ENCODE measurements at regions not wholly inside any gene's neighbourhood (a gene's known extent, or its start where the extent isn't known, plus 50 kb on each side); places are given as distances from the start of the nearest gene placed in this dataset.
"Not testable (repeated sequence)": the region's sequence is repeated elsewhere in the genome, so short reads cannot be mapped to it uniquely, and the experiment has no call there.

- H3K27me3 ChIP-seq (ENCODE audit: control insufficient read depth, insufficient read depth, low read length); DNase-seq (ENCODE audit: low read depth); H3K36me3 ChIP-seq (ENCODE audit: control insufficient read depth, insufficient read depth, low read length); H3K4me3 ChIP-seq (ENCODE audit: low read depth, low read length): not testable (repeated sequence)
Observed at GRCh38 chr1:121081625-121082199, 102.4 kb downstream of the FAM72B start.

GRCh38 chr1:121082995-121083394 is 101.1 kb downstream of the FAM72B start:
- H3K36me3 ChIP-seq (ENCODE audit: control insufficient read depth, insufficient read depth, low read length): not testable (repeated sequence)

GRCh38 chr1:121086249-121086648 is 97.9 kb downstream of the FAM72B start:
- not testable (repeated sequence) for H3K4me3 ChIP-seq (ENCODE audit: low read depth, low read length); DNase-seq (ENCODE audit: low read depth); H3K36me3 ChIP-seq (ENCODE audit: control insufficient read depth, insufficient read depth, low read length)

More at GRCh38 chr1:121082995-121083394, 101.1 kb downstream of the FAM72B start:
- not testable (repeated sequence) for H3K27me3 ChIP-seq (ENCODE audit: control insufficient read depth, insufficient read depth, low read length); DNase-seq (ENCODE audit: low read depth); H3K4me3 ChIP-seq (ENCODE audit: low read depth, low read length)

GRCh38 chr1:121087221-121087620 is 96.9 kb downstream of the FAM72B start:
- not testable (repeated sequence) for H3K36me3 ChIP-seq (ENCODE audit: control insufficient read depth, insufficient read depth, low read length); H3K4me3 ChIP-seq (ENCODE audit: low read depth, low read length); DNase-seq (ENCODE audit: low read depth); H3K27me3 ChIP-seq (ENCODE audit: control insufficient read depth, insufficient read depth, low read length)

More at GRCh38 chr1:121086249-121086648, 97.9 kb downstream of the FAM72B start:
- not testable (repeated sequence) for H3K27me3 ChIP-seq (ENCODE audit: control insufficient read depth, insufficient read depth, low read length)

- not testable (repeated sequence) for H3K4me3 ChIP-seq (ENCODE audit: low read depth, low read length); H3K36me3 ChIP-seq (ENCODE audit: control insufficient read depth, insufficient read depth, low read length); H3K27me3 ChIP-seq (ENCODE audit: control insufficient read depth, insufficient read depth, low read length); DNase-seq (ENCODE audit: low read depth)
Observed at GRCh38 chr1:121088568-121088967, 95.6 kb downstream of the FAM72B start.

GRCh38 chr1:121092329-121092968 is 91.7 kb downstream of the FAM72B start:
- H3K27me3 ChIP-seq (ENCODE audit: control insufficient read depth, insufficient read depth, low read length); H3K4me3 ChIP-seq (ENCODE audit: low read depth, low read length); H3K36me3 ChIP-seq (ENCODE audit: control insufficient read depth, insufficient read depth, low read length); DNase-seq (ENCODE audit: low read depth): not testable (repeated sequence)

- DNase-seq (ENCODE audit: low read depth); H3K27me3 ChIP-seq (ENCODE audit: control insufficient read depth, insufficient read depth, low read length); H3K4me3 ChIP-seq (ENCODE audit: low read depth, low read length); H3K36me3 ChIP-seq (ENCODE audit: control insufficient read depth, insufficient read depth, low read length): not testable (repeated sequence)
Observed at GRCh38 chr1:121095014-121095413, 89.1 kb downstream of the FAM72B start.

- DNase-seq (ENCODE audit: low read depth); H3K36me3 ChIP-seq (ENCODE audit: control insufficient read depth, insufficient read depth, low read length); H3K27me3 ChIP-seq (ENCODE audit: control insufficient read depth, insufficient read depth, low read length): not testable (repeated sequence)
- TF ChIP-seq CTCF (IDR thresholded peaks at IDR 0.05; ENCODE audit: insufficient read depth, low read length, poor library complexity, severe bottlenecking): peak; percentile 23
- H3K4me3 ChIP-seq (ENCODE audit: low read depth, low read length): peak overlapping the region; percentile 32
Observed at GRCh38 chr1:121097127-121097866, 86.8 kb downstream of the FAM72B start.

- peak overlapping the region; percentile 24 for H3K4me3 ChIP-seq (ENCODE audit: low read depth, low read length)
- not testable (repeated sequence) for DNase-seq (ENCODE audit: low read depth); H3K36me3 ChIP-seq (ENCODE audit: control insufficient read depth, insufficient read depth, low read length); H3K27me3 ChIP-seq (ENCODE audit: control insufficient read depth, insufficient read depth, low read length)
Observed at GRCh38 chr1:121097867-121098215, 86.3 kb downstream of the FAM72B start.

- not testable (repeated sequence) for H3K4me3 ChIP-seq (ENCODE audit: low read depth, low read length); H3K36me3 ChIP-seq (ENCODE audit: control insufficient read depth, insufficient read depth, low read length); H3K27me3 ChIP-seq (ENCODE audit: control insufficient read depth, insufficient read depth, low read length); DNase-seq (ENCODE audit: low read depth)
Observed at GRCh38 chr1:121109025-121109424, 75.1 kb downstream of the FAM72B start.

GRCh38 chr1:121116522-121117297 is 67.4 kb downstream of the FAM72B start:
- not testable (repeated sequence) for DNase-seq (ENCODE audit: low read depth); H3K27me3 ChIP-seq (ENCODE audit: control insufficient read depth, insufficient read depth, low read length)
- peak overlapping the region; percentile 27 for H3K4me3 ChIP-seq (ENCODE audit: low read depth, low read length)

GRCh38 chr1:121117298-121117611 is 66.9 kb downstream of the FAM72B start:
- DNase-seq (ENCODE audit: low read depth); H3K27me3 ChIP-seq (ENCODE audit: control insufficient read depth, insufficient read depth, low read length); H3K36me3 ChIP-seq (ENCODE audit: control insufficient read depth, insufficient read depth, low read length): not testable (repeated sequence)
- peak overlapping the region; percentile 27 for H3K4me3 ChIP-seq (ENCODE audit: low read depth, low read length)

More at GRCh38 chr1:121116522-121117297, 67.4 kb downstream of the FAM72B start:
- not testable (repeated sequence) for H3K36me3 ChIP-seq (ENCODE audit: control insufficient read depth, insufficient read depth, low read length)

GRCh38 chr1:121117622-121118479 is 66.3 kb downstream of the FAM72B start:
- DNase-seq (ENCODE audit: low read depth); H3K27me3 ChIP-seq (ENCODE audit: control insufficient read depth, insufficient read depth, low read length); H3K36me3 ChIP-seq (ENCODE audit: control insufficient read depth, insufficient read depth, low read length): not testable (repeated sequence)
- peak overlapping the region; percentile 45 for H3K4me3 ChIP-seq (ENCODE audit: low read depth, low read length)
